Testis (tissue), 2 donors: ENCODE measurements at regions not wholly inside any gene's neighbourhood (a gene's known extent, or its start where the extent isn't known, plus 50 kb on each side); places are given as distances from the start of the nearest gene placed in this dataset.

Experiments
- CTCF ChIP-seq, 3 experiments: fragments of 450-650 bp in 2 of 3; fragments of 200-600 bp in 1 of 3; sonication (generic) in 1 of 3; IDR thresholded peaks; one replicate each; pipeline ENCODE4 v1.5.1; 2016 to 2019; ENCODE audit warnings: antibody characterized with exemption in 3 of 3, mild to moderate bottlenecking in 2 of 3, moderate library complexity in 1 of 3
- POLR2A ChIP-seq: fragments of 450-650 bp; IDR thresholded peaks from one replicate; pipeline ENCODE4 v1.6.1; 2017; ENCODE audit warnings: antibody characterized with exemption, mild to moderate bottlenecking, moderate library complexity

- TF ChIP-seq CTCF (IDR thresholded peaks at IDR 0.05) (no peak), POLR2A (no peak)
These were observed 133.1 kb downstream of the IDS start for GRCh38 chrX:149371986-149372385.
